GM12892 (cell line): ENCODE measurements at regions not wholly inside any gene's neighbourhood (a gene's known extent, or its start where the extent isn't known, plus 50 kb on each side); places are given as distances from the start of the nearest gene placed in this dataset.

Experiments
- POLR2A ChIP-seq: IDR thresholded peaks from 2 replicates; pipeline ENCODE4 v1.6.1; 2011; ENCODE audit warnings: low read depth, low read length, control low read depth
- POLR2AphosphoS5 ChIP-seq: IDR thresholded peaks from 2 replicates; pipeline ENCODE4 v1.6.1; 2011; ENCODE audit warnings: low read depth, low read length, control low read depth

DNA sequence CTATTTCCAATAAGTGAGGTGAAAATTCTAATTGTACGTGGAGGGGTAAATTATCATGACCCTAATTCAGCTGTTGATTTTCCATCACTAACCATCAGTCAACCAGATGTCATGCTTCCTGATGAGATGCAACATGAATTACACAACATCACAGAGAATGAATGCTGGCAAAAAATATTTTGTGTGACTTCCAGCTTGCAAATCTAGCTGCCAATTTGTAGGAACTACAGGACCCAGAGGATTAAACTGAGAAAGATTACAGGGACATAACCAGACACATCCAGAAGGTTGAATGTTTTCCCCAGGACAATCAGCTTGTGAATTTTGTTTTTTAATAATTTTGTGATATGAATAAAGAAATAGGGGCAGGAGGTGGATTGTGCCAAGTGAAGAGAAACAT lies 349.0 kb upstream of the ATP10A start:
- TF ChIP-seq POLR2AphosphoS5 (no peak), POLR2A (no peak)
